ENCODE measurements at regions not wholly inside any gene's neighbourhood (a gene's known extent, or its start where the extent isn't known, plus 50 kb on each side); places are given as distances from the start of the nearest gene placed in this dataset.

DNA sequence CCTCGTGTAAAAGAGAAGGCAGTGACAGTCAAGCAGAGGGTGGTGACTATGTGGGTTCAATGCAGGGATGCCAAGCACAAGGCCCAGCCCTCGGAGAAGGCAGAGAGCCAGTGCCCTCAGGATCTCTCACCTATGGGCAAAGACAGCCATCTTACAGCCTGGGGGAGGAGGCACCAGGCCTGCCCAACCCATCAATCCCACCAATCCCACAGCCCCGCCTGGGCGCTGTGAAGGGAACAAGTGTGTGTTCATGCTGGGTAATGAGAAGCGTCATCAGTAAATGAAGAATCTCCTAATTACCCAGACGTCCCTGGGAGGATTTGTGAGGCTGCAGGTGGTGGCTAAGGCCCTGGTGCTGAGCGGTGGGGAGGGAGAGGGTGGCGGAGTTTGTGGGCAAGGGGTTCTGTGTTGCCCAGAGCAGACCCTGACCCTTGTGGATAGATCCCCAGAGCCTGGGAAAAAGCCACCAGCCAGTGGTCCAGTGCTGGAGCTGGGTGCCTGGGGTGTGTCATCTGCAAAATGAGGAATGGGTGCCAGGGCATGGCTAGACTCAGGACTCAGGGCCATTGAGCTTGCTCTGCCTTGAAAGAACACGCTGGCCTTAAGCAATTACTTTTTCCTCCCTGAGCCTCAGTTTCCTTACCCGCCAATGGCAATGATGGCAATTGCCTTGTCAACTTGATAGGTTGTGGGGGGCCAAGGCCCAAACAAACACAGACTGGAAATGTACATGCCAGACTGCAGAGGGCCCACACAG lies 128.1 kb upstream of the UNC5B start:
- Histone ChIP-seq H3K4me3 (ENCODE audit: low read depth, low read length) (no peak overlapping the region), H3K27me3 (ENCODE audit: insufficient read depth, low read depth, severe bottlenecking) (no peaks in the 10 kb centered on the region), H3K9me3 (ENCODE audit: severe bottlenecking) (no peaks in the 10 kb centered on the region), H3K36me3 (no peaks in the 10 kb centered on the region), H3K27ac (no peak overlapping the region)
- TF ChIP-seq, protein P1, sequence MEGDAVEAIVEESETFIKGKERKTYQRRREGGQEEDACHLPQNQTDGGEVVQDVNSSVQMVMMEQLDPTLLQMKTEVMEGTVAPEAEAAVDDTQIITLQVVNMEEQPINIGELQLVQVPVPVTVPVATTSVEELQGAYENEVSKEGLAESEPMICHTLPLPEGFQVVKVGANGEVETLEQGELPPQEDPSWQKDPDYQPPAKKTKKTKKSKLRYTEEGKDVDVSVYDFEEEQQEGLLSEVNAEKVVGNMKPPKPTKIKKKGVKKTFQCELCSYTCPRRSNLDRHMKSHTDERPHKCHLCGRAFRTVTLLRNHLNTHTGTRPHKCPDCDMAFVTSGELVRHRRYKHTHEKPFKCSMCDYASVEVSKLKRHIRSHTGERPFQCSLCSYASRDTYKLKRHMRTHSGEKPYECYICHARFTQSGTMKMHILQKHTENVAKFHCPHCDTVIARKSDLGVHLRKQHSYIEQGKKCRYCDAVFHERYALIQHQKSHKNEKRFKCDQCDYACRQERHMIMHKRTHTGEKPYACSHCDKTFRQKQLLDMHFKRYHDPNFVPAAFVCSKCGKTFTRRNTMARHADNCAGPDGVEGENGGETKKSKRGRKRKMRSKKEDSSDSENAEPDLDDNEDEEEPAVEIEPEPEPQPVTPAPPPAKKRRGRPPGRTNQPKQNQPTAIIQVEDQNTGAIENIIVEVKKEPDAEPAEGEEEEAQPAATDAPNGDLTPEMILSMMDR (IDR thresholded peaks at IDR 0.05; ENCODE audit: low read depth, low read length), result no peak
- peak; percentile 24 for DNase-seq

DNA sequence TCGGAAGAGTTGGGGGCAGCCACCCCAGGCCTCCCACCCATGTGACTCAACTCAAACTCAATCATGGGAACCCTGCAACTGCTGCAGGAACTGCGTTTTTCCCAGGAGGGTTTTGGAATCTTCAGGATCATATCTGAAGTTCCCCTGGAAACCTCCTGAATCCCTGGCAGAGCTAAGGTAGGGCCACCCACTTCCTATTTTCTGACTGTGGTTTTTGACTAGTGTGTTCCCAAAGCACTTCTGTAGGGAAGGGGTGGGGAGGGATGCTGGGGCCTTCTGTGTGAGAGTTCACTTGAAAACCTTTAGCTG lies 127.6 kb upstream of the UNC5B start:
- Histone ChIP-seq H3K9me3 (ENCODE audit: severe bottlenecking) (no peaks in the 10 kb centered on the region), H3K4me3 (ENCODE audit: low read depth, low read length) (no peak overlapping the region), H3K27ac (no peak overlapping the region), H3K27me3 (ENCODE audit: insufficient read depth, low read depth, severe bottlenecking) (no peaks in the 10 kb centered on the region), H3K36me3 (no peaks in the 10 kb centered on the region)
- TF ChIP-seq, protein P1 (IDR thresholded peaks at IDR 0.05; ENCODE audit: low read depth, low read length), result no peak
- DNase-seq, result no peak

DNA sequence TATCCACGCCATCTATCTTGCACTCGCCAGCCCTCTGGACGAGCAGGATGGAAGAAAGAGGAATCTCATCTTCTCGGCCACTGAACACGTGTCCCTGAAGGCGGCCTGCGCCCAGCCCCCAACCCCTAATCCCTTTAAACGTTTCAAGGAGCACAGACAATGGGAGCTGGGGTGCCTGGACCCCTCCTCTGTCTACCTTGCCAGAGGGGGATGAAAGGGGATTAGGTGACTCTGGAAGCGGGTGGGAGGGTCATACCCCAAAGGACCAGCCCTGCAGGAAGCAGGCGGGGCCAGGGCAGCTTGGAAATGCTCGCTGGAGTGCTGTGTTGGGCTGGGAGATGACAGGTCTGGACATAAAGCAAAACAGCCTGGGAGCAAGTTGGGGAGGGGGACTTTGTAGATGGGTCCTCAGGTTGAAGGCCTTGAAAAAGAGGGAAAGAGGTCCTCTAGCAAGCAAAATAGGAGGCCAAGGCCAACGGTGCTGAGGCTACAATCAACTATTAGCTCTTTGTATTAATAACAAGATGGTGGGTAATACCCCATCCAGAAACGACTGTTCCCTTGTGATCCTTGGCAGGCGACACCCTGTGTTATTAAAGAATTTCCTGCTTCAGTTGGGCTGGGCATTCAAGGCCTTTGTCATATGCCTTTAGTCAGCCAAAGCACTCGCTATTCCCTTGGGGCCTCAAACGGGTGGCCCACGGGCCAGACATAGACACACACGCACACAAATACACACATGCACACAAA lies 126.5 kb upstream of the UNC5B start:
- DNase-seq, result peak; percentile 94
- H3K27ac ChIP-seq, result peak overlapping the region; percentile 65
- TF ChIP-seq, protein P1 (IDR thresholded peaks at IDR 0.05; ENCODE audit: low read depth, low read length), result no peak

DNA sequence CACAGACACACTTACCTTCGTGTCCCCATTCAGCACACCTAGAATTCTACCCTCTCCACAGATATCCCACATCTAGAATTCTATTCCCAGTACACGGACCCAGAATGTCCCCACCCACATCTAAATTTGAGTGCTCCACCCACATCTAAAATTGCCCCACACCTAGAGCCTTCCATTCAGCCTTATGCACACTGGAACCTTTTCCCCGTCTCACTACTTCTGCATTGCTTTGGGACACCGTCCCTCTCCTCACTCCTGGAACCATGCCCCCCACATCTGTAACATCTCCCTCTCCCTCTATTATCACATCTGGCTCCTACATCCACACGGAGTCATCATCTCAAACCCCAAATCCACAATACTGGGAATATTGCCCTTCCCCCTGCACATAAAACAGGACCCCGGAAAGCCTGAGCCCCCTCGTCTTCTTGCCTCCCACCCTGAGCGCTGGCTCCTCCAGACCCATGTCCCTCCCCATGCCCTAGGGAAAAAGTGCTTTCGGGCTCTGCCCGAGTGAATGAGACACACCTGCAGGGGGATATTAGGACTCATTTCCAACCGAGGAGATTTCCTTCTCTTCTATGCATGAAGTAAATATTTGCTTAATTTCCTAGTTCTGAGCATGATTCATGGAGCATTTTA lies 125.8 kb upstream of the UNC5B start:
- DNase-seq, result no peak
- peak overlapping the region; percentile 65 for H3K27ac ChIP-seq
- H3K27me3 ChIP-seq (ENCODE audit: insufficient read depth, low read depth, severe bottlenecking), result no peaks in the 10 kb centered on the region
- TF ChIP-seq, protein P1 (IDR thresholded peaks at IDR 0.05; ENCODE audit: low read depth, low read length), result no peak
- H3K4me3 ChIP-seq (ENCODE audit: low read depth, low read length), result no peak overlapping the region
- no peaks in the 10 kb centered on the region for H3K9me3 ChIP-seq (ENCODE audit: severe bottlenecking)
- no peaks in the 10 kb centered on the region for H3K36me3 ChIP-seq

More for the DNA sequence above, 126.5 kb upstream of the UNC5B start:
- no peaks in the 10 kb centered on the region for H3K27me3 ChIP-seq (ENCODE audit: insufficient read depth, low read depth, severe bottlenecking)
- no peaks in the 10 kb centered on the region for H3K9me3 ChIP-seq (ENCODE audit: severe bottlenecking)
- no peak overlapping the region for H3K4me3 ChIP-seq (ENCODE audit: low read depth, low read length)
- H3K36me3 ChIP-seq, result no peaks in the 10 kb centered on the region

DNA sequence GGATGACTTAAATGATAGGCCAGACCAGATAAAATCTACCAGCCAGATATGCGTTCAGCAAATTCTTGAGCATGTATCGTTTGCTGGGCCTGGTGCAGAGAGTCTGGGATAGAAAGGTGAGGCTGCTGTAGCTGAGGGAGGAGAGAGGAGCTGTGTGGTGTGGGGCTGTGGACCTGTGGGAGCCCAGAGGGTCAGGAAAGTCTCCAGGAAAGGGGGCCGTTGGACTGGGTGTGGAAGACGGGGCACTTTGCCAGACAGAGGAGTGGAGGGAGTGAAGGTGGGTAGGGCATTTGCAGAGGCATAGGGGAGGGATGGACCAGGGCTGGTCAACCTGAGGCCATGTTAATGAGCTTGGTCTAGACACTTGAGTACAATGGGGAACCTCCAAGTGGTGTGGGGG lies 124.7 kb upstream of the UNC5B start:
- H3K27me3 ChIP-seq (ENCODE audit: insufficient read depth, low read depth, severe bottlenecking), result no peaks in the 10 kb centered on the region
- no peaks in the 10 kb centered on the region for H3K9me3 ChIP-seq (ENCODE audit: severe bottlenecking)
- no peak overlapping the region for H3K27ac ChIP-seq
- H3K4me3 ChIP-seq (ENCODE audit: low read depth, low read length), result no peak overlapping the region
- TF ChIP-seq, protein P1 (IDR thresholded peaks at IDR 0.05; ENCODE audit: low read depth, low read length), result no peak
- peak; percentile 3 for DNase-seq
- no peaks in the 10 kb centered on the region for H3K36me3 ChIP-seq
